HG02798 (cell line): ENCODE measurements at regions not wholly inside any gene's neighbourhood (a gene's known extent, or its start where the extent isn't known, plus 50 kb on each side); places are given as distances from the start of the nearest gene placed in this dataset.
A peak's percentile ranks its signal among the peaks of the same experiment; 100 is the strongest.

ENCODE experiments used
- ATAC-seq: cut with Tn5 transposase; IDR thresholded peaks from one replicate; pipeline ENCODE4 v1.9.1; 2021; ENCODE audit warnings: mild to moderate bottlenecking; ENCODE audit not compliant: unreplicated experiment, poor library complexity

DNA sequence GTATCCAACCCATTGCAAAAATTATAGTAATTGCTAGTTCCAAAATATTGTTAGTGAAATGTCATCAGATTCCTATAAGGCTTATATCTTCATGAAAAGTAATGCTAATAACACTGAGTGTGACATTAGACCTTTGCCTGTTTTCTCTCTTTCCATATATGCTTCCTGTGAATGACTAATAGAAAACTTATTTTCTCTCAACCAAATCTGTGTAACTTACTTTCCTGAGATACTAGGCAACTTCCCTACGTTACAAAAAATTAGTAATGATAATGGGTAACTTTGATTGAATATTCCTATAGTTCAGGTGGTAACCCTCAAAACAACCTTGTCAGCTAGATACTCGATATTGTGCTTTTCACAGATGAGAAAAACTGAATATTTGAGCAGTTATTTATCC lies 124.2 kb upstream of the HNRNPU start:
- no peak for ATAC-seq

DNA sequence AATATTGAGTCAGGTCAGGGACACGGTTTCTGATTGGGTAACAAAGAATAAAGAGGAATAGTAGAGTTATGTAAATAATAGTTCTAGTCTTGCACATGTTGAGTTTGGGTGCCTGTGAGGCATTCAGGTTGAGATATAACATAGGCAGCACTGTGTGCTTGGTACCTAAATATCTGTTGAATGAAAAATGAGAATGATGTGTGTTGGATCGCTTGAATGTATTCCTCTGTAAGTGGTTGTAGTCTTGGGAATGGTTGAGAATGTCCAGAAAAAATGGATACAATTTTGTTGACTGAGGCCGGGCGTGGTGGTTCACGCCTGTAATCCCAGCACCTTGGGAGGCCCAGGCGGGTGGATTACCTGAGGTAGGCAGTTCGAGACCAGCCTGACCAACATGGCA lies 116.3 kb upstream of the HNRNPU start:
- no peak for ATAC-seq

DNA sequence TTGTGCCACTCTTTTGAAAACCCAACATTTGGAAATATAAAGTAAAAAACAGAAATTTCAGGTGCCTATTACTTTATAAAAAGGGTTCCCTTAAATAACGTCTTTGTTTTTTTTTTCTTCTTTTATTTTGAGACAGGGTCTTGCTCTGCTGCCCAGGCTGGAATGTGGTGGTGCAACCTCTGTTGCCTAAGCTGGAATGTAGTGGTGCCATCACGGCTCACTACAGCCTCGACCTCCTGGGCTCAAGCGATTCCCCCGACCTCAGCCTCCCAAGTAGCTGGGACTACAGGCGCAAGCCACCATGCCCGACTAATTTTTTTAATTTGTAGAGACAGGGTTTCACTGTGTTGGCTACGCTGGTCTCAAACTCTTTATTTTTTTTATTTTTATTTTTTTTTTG lies 110.2 kb upstream of the HNRNPU start:
- ATAC-seq: no peak

DNA sequence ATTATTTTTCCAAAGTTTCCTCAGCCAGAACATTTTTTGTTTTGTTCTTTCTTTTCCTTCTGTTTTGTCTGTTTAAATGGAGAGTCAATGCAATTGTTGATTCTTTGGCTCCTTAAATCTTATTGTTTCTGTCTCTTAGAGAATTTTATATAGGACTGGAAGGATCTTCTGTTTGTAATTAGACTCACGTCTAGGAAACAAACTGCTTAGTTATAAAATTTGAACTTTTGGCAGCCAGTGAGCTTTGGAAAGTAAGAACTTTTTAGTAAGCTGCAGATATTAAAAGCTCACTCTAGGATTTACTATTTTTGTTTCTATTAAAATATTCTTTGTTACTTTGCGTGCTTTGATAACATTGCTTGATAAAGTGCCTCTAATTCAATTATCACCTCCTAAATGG lies 109.8 kb upstream of the HNRNPU start:
- no peak for ATAC-seq

DNA sequence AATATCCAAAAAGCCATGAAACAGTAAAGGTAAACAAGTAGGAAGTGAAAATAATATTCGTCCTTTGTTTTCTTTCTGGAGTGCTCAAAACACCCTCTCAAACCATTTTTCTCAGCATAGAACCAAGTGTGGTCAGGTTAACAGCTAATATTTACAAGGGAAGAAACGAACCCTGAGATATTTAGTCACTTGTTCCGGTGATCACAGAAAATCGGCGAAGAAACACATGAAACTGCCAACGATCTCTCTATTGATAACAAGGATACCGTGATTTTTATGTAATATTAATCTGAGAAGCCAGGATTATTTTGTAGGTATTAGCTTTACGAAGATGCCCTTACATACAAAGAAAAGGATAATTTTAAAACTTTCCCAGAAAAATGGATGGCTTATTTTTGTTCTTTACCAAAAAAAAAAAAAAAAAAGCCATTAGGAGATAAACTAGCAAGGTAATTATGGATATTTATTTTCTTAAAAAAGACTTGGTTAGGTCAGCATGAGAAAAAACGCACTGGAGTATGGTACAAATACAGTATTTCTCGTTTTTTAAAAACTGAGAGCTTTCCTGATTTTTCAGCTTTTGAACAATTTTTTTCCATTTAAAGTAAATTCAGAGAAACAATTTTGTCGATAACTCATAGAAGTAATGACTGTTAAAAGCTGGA lies 107.3 kb upstream of the HNRNPU start:
- ATAC-seq: no peak

DNA sequence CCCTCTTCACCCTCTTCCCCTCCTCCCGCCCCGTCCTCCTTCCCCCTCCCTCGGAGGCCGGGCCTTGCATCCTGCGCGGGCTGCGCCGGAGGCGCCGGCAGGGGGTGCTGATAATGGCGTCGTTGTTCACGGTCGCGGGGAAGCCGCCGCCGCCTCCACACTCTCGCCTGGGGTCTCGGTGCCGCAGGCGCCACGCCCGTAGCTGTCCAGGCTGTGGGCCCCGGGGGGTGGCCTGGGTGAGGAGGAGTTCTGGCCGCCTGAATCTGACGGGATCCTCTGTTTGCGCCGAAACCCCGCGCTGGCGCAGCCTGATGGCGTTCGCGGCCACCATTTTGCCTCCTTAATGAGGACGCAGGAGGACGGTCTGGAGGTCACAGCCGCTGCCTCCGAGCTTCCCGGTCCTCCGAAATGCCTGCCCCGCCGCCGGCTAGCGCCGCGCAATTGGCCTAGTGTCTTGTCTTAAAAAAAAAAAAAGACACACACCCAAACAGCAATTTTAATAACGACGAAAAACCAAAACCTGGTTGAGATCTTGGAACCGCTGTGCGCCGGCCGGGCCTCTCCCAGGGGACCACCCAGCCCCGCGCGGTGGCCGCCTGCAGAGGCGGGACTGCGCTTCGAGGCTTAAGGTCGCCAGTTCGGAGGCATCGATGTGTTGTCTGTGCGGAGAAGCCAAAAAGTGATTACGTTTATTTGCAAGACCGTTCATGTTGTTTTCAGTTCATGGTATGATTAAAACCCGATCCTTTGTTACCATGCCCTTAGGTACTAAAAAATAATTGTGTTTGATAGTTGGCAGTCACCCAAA lies 106.6 kb upstream of the HNRNPU start:
- ATAC-seq: peak; percentile 79

DNA sequence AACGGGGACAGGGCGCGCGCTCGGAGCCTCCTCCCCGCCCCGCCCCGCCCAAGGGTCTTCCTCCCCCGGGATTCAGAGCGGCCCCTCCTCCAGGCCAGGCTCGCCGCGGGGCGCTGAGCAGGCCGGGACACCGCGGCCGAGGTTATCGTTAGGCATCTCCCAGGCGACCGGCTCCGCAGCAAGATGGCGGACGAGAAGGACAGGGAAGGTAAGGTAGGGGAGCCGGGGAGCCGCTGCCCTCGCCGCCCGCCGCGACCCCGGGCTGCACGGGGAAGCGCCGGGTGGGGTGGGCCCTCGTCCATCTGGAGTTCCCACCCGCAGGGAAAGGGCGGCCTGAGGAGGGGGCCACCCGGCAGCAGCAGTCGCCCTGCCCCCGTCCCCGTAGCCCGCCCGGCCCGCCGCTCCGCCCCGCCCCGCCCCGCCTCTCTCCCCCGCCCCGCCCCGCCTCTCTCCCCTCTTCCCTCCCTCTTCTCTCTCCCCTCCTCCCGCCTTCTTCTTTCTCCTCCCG lies 105.9 kb upstream of the HNRNPU start:
- peak; percentile 72 for ATAC-seq

DNA sequence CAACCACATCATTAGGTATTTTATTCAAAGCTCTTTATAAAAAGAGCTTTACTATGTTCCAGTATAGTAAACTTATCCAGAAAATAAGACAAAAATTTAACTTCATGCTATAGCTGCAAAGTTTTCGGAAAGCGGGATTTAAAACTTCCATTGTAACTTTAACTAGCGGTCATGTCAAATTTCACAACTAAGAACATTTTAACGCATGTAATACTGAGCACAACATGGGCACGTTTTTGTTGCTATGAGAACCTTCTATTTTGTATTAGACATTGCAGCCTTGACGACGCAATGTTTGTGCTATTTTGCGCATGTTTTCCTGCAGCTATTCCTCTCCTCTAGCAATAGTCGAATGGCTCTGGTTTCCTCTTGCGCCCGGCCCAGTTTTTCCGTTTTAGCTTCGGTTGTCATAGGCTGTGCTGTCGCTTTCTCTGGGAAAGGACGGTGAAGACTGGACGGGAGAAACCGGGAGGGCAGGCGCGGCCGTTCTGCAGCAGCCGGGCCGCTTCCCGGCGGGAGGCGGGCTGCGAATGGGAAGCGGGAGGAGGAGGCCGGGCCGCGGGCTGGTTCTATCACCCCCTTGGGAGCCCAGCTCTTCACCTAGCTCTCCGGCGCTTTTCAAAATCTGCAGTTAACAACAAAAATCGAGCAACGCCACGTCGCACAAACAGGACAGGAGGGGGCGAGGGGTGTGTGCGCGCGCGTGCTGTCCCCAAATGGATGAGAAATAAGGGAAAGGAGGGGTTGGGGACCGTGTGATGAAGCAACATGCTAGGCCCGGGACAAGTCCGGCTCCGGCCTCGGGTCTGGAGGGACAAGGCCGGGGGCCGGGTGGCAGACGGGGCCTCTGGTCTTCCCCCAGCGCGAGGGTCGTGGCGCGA lies 105.3 kb upstream of the HNRNPU start:
- peak; percentile 28 for ATAC-seq

DNA sequence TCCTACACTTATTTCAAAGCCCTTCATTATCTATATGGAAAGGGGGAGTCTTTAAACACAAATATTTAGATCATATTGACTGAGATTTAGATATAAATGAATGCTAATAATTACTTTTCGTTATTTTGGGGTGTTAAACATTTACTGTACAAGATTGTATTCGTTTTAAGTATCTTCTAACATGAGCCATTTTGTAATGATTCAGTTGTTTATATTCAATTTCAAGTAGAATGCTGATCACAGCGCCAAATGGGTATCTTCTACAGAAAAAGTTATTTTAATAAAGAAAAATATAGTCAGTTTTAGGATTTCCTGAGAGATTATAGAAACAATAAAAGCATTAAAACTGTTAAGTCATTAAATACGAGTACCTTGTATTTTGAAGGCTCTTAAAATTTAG lies 104.5 kb upstream of the HNRNPU start:
- ATAC-seq: no peak

DNA sequence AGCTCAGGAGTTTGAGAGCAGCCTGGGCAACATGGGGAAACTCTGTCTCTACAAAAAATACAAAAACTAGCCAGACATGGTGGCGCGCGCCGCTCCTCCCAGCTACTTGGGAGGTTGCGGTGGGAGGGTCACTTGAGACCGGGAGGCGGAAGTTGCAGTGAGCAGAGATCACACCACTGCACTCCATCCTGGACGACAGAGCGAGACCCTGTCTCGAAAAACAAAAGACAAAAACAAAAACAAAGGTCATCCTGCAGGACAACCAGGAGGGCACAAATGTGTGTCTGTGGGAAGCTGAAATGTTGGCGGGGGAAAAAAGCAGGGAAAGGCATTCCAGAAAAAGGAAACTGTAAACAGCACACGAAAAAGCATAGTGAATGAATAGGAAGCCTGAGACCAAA lies 104.1 kb upstream of the HNRNPU start:
- no peak for ATAC-seq

DNA sequence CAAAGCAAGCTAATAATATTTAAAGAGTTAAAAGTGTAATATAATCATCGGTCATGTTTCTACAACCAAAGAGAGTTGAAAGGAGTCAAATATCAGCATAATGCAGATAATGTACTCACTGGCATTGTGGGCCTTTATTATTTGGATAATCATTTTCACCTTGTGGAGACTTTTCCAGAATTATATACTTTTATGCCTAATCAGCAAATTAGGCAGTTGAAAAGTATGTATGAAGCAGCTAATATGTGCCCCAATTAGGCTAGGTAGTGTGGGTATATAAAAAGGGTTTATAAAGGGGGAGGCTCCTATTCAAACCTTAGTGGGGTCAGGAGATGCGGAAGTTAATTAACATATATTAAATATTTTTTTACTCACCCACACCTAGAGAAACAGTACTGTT lies 102.8 kb upstream of the HNRNPU start:
- ATAC-seq: no peak

DNA sequence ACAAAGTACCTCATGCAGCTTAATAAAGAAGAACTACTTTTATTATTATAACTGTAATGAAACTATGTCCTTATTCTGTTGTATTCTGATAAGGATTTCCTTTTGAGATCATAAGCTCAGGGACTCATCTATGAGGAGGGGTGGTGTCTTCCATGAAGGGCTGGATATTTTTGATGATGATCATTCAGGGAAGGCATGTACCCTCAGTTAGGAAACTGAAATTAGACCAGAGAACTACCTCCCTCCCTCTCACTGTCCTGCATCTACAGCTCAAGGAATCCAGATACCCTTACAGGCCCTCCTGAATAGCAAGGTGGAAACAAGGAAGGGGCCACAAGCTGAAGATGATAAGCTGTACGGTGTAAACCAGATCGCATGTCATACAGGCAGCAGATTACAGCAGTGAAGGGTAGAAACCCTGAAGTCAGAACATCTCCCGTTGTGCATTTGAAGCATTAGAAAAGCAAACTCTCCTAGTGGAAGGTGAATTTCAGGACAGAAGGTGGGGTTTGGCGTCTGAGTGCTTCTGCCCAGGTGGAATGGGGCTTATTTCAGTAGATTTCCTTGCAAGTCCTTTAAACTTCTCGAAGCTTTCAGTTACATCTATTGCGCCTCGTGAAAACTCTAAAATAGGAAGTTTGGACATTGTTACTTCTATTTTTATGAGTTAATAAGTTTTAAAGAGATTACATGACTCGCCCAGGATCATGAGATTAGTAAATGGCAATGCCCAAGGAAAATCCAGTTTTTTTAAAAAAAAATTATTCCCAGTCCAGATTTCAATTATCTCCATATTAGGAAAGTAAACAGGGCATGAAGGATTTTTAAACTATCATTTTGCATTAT lies 101.1 kb upstream of the HNRNPU start:
- ATAC-seq: no peak

DNA sequence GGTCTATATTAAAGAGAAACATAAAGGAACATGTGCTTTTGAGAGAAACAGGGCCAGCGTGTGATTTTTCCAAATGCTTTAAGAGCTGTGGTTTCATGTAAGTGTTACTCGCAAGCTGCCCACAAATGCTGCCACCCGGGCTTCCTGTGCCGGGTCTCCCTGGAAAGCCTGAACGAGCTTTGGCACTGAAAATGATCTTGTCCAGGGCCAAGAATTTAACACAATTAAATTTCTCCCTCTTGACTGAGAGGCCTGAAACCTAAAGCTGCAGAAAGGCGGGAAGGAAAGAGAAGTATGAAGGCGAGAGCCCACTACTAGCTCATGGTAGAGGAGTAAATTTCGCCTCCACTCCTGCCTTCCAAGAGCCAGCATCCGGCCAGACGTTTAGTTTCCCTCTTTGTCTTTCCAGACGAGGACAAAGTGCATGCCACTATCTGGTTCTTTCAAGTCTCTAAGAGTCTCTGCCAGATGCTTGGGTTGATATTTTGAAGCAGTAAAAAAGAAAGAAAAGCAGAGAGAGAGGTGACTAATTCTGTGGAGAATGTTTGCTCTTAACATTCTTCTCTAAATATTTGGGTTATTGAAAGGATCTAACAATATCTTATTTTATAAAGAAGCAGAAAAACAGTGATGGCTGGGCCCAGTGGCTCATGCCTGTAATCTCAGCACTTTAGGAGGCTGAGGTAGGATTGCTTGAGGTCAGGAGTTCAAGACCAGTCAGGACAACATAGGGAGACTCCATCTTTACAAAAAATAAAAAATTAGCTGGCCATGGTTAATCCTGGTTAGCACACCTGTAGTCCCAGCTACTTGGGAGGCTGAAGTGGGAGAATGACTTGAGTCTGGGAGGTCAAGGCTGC lies 100.0 kb upstream of the HNRNPU start:
- ATAC-seq: no peak

DNA sequence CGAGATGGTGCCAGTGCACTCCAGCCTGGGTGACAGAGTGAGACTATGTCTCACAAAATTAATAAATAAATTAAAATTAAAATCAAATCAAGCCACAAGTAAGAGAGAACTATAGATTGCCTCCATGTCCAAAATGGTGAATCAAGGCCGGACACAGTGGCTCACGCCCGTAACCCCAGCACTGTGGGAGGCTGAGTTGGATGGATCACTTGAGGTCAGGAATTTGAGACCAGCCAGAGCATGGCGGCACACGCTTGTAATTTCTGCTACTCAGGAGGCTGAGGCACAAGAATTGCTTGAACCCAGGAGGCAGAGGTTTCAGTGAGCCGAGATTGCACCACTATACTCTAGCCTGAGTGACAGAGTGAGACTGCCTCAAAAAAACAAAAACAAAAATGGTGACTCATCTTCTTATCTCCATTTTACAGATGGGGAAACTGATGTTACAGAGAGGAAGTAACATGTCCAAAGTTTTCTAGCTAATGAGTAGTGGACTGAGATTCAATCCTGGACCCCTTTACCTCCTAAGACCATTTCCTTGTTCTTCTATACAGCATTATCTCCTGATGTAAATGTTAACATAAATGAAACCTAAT lies 99.0 kb upstream of the HNRNPU start:
- ATAC-seq: no peak

DNA sequence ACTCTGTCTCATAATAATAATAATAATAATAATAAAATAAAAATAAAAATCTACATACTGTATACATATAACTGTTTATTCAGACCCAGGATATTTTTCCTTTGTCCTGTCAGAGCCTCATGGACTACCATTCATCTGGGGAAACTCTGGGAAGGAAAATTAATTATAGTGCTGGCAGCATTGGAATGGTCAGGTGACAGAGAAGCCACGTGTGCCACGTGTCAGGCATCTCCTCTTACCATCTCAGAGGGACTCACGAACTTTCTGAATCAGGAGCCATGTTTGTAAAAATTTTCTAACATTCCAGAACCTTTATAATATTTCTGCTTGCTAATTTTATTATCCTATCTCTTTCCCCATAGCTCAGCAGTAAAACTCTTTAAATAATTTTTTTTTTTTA lies 97.8 kb upstream of the HNRNPU start:
- no peak for ATAC-seq

DNA sequence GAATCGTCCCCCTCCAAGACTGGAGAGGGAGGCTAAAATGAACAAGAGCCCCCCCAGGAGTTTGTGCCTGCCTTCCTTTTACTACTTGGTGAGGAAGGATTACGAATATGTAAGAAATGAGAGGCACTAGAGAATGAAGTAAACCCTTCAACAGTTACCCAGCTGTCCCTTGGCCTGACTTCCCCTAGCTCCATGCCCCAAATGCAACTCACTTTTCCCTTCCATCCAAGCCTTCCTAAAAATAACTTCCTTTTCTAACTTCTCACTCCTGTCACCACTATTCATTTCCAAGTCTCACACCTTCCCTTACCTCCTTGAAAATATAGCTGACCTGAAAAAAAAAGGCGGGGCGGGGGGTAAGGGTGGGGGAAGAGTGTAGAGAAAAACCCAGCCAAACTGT lies 96.6 kb upstream of the HNRNPU start:
- no peak for ATAC-seq

DNA sequence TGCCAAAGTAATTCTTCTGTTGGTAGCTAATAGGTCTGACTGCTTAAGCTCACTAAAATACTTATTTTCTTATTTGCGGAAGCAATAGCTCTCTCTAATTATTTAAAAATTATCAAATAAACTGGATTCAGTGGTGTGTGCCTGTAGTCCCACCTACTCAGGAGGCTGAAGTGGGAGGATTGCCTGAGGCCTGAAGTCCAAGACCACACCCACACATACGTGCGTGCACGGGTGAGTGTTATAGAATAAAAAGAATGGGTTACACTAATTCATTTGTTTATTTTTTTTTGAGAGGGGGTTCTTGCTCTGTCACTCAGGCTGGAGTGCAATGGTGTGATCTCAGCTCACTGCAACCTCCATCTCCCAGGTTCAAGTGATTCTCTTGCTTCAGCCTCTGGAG lies 94.2 kb upstream of the HNRNPU start:
- ATAC-seq: no peak

DNA sequence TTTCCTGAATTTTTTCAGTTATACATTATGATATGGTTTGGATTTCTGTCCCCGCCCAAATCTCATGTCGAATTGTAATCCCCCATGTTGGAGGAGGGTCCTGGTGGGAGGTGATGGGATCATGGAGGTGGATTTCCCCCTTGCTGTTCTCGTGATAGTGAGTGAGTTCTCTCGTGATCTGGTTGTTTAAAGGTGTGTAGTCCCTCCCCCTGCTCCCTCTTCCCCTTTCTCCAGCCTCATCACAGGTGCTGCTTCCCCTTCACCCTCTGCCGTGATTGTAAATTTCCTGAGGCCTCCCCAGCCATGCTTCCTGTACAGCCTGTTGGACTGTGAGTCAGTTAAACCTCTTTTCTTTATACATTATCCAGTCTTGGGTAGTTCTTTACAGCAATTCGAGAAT lies 93.2 kb upstream of the HNRNPU start:
- ATAC-seq: no peak

DNA sequence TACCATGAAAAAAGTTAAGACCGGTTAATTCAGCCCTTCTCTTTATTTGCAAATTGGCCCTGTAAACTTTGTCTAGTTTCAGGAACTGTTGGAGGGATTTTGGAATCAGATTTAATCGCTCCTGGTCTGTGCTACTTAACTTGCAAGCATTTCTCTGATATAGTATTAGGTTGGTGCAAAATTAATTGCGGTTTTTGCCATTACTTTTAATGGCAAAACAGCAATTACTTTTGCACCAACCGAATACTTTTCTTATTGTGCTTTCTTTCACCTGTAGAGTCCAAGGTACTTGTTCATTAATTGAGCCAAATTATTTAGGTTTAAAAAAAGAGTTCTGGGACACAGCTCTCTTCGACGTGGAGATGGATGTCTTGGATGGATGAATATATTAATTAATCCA lies 92.8 kb upstream of the HNRNPU start:
- ATAC-seq: no peak
